SH-SY5Y (cell line): ENCODE measurements at regions not wholly inside any gene's neighbourhood (a gene's known extent, or its start where the extent isn't known, plus 50 kb on each side); places are given as distances from the start of the nearest gene placed in this dataset.
A peak's percentile ranks its signal among the peaks of the same experiment; 100 is the strongest.

Experiments used
- GATA2 ChIP-seq: IDR thresholded peaks from 2 replicates; pipeline ENCODE4 v1.6.1; 2011; ENCODE audit warnings: mild to moderate bottlenecking, low read depth, low read length
- GATA3 ChIP-seq: IDR thresholded peaks from 2 replicates; pipeline ENCODE4 v1.6.1; 2011; ENCODE audit warnings: low read depth, mild to moderate bottlenecking, low read length, moderate library complexity

- TF ChIP-seq GATA2, result no peak
Observed at GRCh38 chr1:54497338-54497737, 50.7 kb upstream of the ACOT11 start.

GRCh38 chr1:54495954-54496353 lies 52.1 kb upstream of the ACOT11 start:
- TF ChIP-seq GATA2 (no peak), GATA3 (no peak)

DNA sequence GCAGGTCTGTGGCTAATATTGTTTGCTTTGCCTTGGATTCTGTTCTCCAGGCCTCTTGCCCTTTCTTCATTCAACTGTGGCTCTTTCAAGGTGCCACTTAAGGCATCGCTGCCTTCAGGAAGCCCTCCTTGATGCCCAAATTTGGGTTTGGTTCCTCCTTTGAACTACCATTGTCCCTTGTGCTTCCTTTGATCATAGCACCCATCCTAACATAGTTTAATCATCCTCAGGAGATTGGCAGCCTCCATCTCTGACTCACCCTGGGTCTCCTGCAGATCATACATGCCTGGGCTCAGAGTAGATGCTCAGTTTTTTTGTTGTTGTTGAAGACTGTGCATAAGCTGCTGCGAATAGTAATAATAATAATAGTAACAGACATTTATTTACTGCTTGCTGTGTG lies 54.4 kb upstream of the ACOT11 start:
- TF ChIP-seq GATA2, result no peak

GRCh38 chr1:54490361-54491248 lies 57.4 kb upstream of the ACOT11 start:
- TF ChIP-seq GATA3, result no peak
- no peak for TF ChIP-seq GATA2

GRCh38 chr1:54489627-54490250 lies 58.3 kb upstream of the ACOT11 start:
- TF ChIP-seq GATA3, result no peak
- TF ChIP-seq GATA2, result no peak

- no peak for TF ChIP-seq GATA2
- TF ChIP-seq GATA3, result no peak
Observed at GRCh38 chr1:54488779-54489626, 59.0 kb upstream of the ACOT11 start.

DNA sequence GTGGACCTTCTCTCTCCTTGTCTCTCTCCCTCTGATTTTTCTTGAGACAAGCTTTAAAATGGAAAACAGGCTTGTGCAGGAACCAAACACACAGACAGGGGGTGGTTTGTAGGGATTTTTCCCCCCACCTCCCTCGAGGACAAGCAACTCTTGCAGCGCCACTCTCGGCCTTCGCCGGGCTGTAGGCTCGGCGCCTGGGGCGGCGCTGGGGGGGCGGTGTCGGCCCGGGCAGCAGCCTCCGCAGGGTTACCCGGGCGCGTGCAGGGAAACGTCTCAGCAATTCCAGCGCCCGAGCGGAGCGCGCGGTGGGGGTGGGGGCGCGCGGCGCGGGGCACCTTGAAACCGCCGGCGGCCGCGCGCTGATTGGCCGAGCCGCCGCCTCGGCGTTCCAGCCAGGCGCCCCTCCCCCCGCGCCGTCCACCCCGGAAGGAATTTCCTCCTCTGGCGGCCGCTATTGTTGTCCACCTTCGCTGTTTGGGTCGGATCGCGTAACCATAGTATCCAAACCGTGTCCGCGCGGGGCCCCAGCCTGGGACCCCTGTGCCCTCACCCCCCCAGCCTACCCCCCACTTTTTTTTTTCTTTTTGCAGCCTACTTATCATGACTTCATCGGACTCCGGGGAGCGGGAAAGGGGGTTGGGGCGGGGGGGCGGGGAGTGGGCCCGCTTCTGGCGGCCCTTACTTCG lies 59.8 kb upstream of the ACOT11 start:
- TF ChIP-seq GATA2 (peak; percentile 26; the same call in 1 of the 2 replicates), GATA3 (no peak)

DNA sequence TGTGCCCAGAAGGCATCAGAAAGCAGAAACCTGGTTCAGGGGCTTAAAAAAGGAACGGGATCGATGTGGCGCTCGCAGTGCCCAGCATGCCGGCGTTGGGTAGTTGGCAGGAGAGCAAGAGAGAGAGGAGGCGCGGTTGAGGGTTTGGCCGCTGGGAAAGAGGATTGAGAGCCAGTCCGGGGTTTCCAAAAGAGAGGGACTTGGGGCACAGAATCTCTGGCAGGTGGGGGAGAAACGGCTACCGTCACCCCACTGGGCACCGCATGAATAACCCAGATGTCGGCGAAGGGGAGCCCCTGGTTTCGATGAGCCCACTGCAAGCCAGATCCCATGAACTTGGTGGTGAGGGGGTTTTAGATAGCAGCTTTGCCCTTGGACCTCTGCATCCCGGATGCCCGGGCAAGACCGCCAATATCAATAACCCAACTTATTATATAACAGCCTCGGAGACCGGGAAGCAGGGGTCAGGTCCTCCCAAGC lies 60.4 kb upstream of the ACOT11 start:
- TF ChIP-seq GATA2 (no peak; the same call in 1 of the 2 replicates), GATA3 (no peak)

GRCh38 chr1:54486907-54487306 lies 61.1 kb upstream of the ACOT11 start:
- TF ChIP-seq GATA2, result no peak
- TF ChIP-seq GATA3, result no peak

DNA sequence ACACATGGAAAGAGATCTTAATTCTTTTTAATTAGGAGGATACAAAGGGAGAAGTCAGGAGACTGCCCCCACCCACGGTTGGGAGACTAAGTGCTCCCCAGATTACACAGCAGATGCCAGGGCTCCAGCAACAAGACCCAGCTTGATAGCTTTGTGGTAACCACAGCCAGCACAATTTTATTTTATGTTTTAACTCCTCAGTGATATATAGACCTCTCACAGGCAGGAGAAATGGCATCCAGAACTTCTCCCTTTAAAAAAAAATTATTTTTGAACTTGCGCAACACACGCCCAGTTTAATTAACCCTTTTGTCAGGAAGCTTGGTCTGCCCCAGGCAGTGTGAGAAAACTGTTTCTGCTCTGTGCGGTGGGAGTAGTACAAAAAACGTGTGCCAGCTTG lies 62.6 kb upstream of the ACOT11 start:
- no peak for TF ChIP-seq GATA3
- TF ChIP-seq GATA2, result no peak

GRCh38 chr1:54483875-54484437 lies 64.1 kb upstream of the ACOT11 start:
- no peak for TF ChIP-seq GATA2
- no peak for TF ChIP-seq GATA3

- TF ChIP-seq GATA3, result no peak
Observed at GRCh38 chr1:54481201-54481884, 66.7 kb upstream of the ACOT11 start.

DNA sequence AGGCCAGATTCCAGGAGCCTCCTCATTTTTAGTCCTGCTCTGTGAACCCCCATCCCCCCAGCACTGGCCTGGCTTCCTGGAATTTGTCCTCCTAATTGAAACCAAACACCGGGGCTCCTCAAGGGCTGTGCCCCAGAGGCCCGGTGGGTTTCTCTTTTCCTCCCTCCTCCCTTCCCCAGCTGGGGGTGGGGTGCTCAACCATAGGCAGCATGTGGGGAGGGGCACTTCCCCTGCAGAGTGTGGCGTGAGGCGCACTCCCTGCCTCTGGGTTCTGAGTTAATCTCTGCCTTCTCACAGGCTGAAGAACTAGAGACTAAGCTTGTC lies 67.5 kb upstream of the ACOT11 start:
- TF ChIP-seq GATA3 (no peak), GATA2 (no peak)
